ENCODE measurements at regions not wholly inside any gene's neighbourhood (a gene's known extent, or its start where the extent isn't known, plus 50 kb on each side); places are given as distances from the start of the nearest gene placed in this dataset.
"Not testable (repeated sequence)": the region's sequence is repeated elsewhere in the genome, so short reads cannot be mapped to it uniquely, and the experiment has no call there.

DNA sequence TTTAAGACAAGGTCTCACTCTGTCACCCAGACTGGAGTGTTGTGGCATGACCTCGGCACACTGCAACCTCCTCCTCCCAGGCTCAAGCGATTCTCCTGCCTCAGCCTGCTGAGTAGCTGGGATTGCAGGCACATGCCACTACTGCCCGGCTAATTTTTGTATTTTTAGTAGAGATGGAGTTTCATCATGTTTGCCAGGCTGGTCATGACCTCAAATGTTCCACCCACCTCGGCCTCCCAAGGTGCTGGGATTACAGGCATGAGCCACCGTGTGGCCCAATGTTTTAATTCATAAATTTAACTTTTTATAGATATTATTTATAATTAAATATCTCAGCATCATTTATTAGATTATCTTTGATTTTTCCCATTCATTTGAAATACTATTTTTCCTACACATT lies 658.0 kb upstream of the NRG3 start:
- no peak for DNase-seq (ENCODE audit: low read depth in 1 of 2, low spot score in 1 of 2)

DNA sequence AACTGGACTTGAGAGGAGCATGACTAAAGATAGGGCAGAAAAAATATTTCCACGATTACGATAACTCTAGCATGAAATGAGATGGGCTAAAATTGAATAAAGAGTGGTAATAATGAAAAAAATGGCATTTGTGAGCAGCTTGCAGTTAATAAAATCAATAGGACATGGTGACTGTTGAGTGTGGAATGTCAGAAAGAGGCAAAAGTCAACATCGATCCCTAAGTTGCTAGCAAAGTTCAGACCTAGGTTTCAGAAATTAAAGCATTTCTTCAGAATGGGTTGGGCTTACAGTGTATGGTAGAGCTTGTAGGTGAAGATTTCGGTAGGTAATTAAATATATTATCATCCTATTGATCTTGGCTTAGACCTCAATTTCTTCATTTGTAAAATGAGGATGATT lies 656.7 kb upstream of the NRG3 start:
- no peak for DNase-seq (ENCODE audit: low read depth in 1 of 2, low spot score in 1 of 2)

GRCh38 chr10:81219758-81220157 lies 655.2 kb upstream of the NRG3 start:
- no peak for DNase-seq (ENCODE audit: low read depth in 1 of 2, low spot score in 1 of 2)

DNA sequence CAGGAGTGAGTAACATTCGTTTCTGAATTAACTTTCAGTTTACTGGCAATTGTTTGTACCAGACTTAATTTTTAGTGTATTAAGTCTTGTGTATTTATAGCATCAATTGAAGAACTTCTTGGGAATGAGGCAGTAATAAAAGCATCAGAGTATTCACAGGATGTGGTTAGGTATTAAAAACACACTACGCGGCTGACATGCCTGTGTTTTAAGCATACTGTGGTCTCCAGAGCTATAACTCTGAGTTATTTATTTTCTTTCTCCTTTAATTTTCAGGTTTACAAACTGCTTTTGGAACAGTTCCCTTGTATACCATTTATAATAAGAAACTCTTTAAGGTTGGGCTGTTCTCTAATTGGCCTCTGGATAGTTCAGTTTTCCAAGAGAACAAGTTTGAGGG lies 626.1 kb upstream of the NRG3 start:
- DNase-seq (ENCODE audit: low read depth in 1 of 2, low spot score in 1 of 2), result no peak

DNA sequence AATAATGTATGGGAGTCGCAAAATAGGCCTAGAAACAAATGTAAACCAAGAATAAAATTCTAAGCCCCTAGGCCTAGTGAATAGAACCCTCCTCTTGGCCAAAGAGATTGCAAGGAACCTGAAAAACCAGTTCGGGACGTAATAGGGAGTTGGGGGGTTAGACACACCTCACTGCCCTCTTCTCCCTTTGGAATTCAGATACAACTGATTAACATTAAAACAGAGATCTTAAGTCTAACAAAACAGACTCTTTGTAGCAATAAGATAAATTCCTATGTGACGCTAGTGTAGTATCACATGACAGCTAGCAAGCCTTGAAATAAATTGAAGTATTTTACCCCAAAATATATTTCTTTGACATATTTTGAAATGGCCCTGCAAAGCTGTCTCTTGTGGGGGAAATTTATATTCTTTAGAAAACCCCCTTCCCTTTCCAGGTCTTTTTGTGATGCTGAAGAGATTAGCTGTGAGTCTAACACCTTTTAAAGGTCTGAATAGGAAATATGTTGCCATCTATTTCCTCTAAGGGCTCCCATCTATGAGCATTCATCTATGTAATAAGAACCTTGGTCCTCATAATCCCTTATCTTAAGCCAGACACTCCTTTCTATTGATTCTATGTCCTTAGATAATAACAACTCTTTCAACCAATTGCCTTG lies 623.4 kb upstream of the NRG3 start:
- DNase-seq (ENCODE audit: low read depth in 1 of 2, low spot score in 1 of 2), result no peak

DNA sequence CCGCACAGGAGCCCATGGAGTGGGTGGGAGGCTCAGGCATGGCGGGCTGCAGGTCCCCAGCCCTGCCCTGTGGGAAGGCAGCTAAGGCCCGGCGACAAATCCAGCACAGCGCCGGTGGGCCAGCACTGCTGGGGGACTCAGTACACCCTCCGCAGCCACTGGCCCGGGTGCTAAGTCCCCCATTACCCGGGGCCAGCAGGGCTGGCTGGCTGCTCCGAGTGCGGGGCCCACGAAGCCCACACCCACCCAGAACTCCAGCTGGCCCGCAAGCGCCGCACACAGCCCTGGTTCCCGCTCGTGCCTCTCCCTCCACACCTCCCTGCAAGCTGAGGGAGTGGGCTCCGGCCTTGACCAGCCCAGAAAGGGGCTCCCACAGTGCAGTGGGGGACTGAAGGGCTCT lies 610.0 kb upstream of the NRG3 start:
- not testable (repeated sequence) for DNase-seq (ENCODE audit: low read depth in 1 of 2, low spot score in 1 of 2)

- DNase-seq (ENCODE audit: low read depth in 1 of 2, low spot score in 1 of 2), result no peak
Measured at GRCh38 chr10:81270051-81270450, 604.9 kb upstream of the NRG3 start.

DNA sequence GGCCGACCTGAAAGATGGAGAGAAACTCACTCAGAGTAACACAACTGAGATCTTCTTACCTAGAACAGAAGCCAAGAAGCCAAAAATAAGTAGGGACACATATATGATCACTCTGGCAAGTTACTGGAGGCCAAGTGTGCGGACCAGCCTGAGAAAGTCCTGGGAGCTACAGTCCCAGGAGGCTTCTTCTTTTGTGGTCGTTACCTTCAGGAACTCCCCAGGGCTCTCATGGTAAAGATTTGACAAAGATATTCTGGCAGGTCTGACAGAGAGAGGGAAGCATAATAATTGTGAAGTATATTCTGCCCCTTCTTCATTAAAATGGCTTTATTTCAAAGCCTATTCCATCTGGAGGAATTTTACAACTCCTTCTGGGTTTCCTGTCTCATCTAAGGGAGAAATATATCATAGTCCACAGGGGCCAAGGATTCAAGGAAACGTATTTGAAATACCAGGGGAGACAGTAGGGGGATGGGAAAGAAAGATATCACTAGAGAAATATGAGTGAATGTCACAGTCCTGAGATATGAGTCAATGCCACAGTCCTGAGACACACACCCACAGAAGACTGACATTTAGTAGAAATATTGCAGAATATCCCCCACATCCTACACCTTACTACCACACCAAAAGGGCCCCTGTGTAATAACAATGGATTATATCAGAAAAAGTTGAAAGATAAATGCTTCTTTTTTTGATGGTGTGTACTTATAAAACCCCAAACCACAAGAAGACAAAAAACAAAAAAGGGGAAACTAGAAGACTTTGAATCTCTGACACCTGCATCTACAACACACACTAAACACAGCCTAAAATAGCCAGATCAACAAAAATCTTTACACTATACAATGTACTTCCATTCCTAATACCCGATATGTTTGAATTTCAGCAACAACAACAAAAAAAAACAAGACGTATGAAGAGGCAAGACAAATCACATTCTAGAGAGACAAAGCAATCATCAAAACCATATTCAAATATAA lies 594.2 kb upstream of the NRG3 start:
- DNase-seq (ENCODE audit: low read depth in 1 of 2, low spot score in 1 of 2), result no peak

DNA sequence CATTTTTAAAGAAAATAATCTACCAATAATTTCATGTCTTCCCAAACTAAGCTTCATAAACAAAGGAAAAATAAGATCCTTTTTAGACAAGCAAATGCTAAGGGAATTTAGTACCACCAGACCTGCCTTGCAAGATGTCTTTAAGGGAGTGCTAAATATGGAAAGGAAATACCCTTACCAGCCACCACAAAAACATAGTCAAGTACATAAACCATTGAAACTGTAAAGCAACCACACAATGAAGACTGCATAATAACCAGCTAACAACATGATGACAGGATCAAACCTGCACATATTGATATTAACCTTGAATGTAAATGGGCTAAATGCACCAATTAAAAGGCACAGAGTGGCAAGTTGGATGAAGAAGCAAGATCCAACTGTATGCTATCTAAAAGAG lies 586.5 kb upstream of the NRG3 start:
- DNase-seq (ENCODE audit: low read depth in 1 of 2, low spot score in 1 of 2), result no peak

DNA sequence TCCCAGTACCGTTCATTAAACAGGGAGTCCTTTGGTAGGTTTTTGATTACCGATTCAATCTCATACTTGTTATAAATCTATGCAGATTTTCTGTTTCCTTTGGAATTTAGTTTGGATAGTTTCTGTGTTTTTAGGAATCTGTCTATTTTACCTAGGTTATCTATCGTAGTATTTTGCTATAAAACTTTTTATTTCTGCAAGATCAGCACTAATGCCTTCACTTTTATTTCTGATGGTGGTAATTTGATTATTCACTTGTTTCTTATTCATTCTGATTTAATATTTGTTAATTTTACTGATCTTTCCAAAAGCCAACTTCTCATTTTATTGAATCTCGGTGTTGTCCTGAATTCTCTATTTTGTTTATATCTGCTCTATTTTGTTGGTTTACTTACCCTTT lies 577.7 kb upstream of the NRG3 start:
- DNase-seq (ENCODE audit: low read depth in 1 of 2, low spot score in 1 of 2), result no peak

GRCh38 chr10:81303656-81304055 lies 571.3 kb upstream of the NRG3 start:
- no peak for DNase-seq (ENCODE audit: low read depth in 1 of 2, low spot score in 1 of 2)

DNA sequence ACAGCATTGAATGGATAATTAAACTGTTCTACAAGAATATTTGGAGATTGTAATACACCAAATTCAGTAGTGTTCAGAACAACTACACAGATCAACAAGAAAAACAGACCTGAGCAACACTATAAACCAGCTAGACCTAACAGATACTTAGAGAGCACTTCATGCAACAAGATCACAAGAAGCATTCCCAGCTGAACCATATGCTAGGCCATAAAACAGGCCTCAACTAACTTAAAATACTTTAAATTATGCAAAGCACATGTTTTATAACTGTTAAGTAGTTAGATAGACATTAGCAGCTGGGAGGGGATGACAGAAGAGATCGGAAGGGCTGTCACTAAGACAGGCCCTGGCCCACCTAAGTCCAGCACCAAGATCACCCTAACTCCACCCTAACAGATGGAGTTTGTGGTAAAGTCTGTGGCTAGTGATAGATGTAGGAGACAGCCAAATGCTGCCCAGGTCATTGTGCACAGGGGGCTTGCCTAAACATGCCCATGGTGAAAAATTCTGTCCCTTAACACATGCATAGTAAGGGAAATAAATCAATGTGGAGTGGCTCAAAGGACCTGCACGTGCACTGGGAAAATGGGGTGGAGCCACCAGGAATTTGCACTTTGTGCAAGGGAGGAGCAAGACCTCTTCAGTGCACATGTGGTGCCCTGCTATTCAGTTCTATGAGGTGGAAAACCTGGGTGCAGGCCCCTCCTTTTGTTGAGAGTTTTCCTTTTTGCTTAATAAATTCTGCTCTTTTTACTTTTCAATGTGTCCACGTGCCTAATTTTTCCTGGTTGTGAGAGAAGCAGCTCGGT lies 567.8 kb upstream of the NRG3 start:
- DNase-seq (ENCODE audit: low read depth in 1 of 2, low spot score in 1 of 2), result no peak

- no peak for DNase-seq (ENCODE audit: low read depth in 1 of 2, low spot score in 1 of 2)
Measured at GRCh38 chr10:81309041-81309552, 565.9 kb upstream of the NRG3 start.

DNA sequence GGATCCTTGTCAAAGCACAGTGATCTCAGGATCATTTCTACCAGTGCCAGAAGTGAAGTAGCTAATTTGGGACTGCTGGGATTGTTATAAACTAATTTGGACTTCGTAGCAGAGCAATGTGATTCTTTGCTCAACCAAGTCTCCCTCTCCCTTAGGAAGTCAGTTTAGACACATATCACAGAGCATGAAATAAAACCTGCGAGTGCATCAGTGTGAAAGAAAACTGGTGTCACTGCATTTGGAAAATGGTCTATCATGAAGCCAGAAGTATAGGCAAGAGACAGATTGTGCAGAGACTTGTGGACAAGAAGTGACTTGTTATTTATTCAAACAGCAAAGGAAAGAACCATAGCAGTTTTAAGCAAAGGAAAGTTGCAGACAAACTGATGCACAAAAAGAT lies 560.5 kb upstream of the NRG3 start:
- DNase-seq (ENCODE audit: low read depth in 1 of 2, low spot score in 1 of 2), result no peak

DNA sequence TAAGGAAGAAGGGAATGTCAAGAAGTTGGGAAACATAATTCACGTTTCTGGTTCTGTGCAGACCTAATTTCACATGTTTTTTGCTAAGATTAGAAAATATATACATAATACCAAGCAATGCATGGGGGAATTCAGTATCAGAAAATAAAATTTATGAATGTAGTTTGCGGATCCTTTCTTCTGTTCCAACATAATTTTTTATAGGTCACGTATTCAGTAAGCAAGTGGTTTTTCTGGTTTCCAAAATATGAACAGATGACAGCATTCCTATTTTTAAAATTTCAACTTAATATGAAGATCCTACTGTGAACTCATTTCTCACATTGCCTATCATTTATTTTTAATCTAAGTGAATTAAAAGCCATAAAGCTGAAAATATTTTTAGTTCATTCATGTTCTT lies 560.0 kb upstream of the NRG3 start:
- no peak for DNase-seq (ENCODE audit: low read depth in 1 of 2, low spot score in 1 of 2)

- DNase-seq (ENCODE audit: low read depth in 1 of 2, low spot score in 1 of 2), result no peak
Measured at GRCh38 chr10:81348003-81348402, 527.0 kb upstream of the NRG3 start.

- DNase-seq (ENCODE audit: low read depth in 1 of 2, low spot score in 1 of 2), result no peak
Measured at GRCh38 chr10:81367132-81367531, 507.9 kb upstream of the NRG3 start.

GRCh38 chr10:81386817-81387216 lies 488.2 kb upstream of the NRG3 start:
- no peak for DNase-seq (ENCODE audit: low read depth in 1 of 2, low spot score in 1 of 2)

DNA sequence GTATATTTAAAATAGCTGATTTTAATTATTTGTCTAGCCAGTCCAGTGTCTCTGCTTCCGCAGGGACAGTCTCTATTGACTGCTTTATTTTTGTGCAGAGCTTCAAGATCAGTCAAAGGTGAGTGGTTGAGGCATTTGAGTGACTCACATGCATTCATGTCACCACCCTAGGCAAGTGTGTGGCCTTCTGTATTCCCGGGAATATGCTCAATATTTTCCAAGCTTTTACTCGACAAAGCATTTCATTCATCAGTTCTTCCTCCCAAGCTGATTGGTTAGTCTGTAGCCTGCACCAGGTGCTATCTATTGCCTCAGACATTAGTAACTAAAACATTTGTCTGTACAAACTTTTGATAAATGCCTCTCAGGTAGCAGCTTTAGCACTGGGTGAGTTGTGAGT lies 471.5 kb upstream of the NRG3 start:
- no peak for DNase-seq (ENCODE audit: low read depth in 1 of 2, low spot score in 1 of 2)

DNA sequence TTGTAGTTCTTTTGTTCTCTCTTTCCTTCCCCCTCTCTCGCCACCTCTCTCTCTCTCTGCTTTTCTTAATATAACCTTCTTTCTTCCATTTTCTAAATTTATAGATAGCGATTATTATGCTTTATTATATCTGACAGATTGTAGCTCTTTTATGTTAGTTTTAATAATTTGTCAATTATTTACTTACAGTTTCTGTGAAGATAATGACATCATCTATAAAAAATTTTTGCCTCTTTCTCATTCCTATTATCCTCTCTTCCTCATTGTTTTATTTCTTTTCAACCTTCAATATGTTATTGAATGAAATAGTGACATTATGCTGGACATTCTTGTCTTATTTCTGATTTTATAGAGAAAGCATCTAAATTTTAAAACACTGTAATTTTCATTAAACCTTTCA lies 469.6 kb upstream of the NRG3 start:
- DNase-seq (ENCODE audit: low read depth in 1 of 2, low spot score in 1 of 2), result no peak

GRCh38 chr10:81414038-81414437 lies 461.0 kb upstream of the NRG3 start:
- DNase-seq (ENCODE audit: low read depth in 1 of 2, low spot score in 1 of 2), result no peak

- DNase-seq (ENCODE audit: low read depth in 1 of 2, low spot score in 1 of 2), result no peak
Measured at GRCh38 chr10:81426722-81427121, 448.3 kb upstream of the NRG3 start.

All from activated CD4-positive, alpha-beta T cell treated with anti-CD3 and anti-CD28 coated beads, Interleukin-2, amount 50 U/mL, for 24 hours (primary cell).